GM12891 (cell line): ENCODE measurements at regions not wholly inside any gene's neighbourhood (a gene's known extent, or its start where the extent isn't known, plus 50 kb on each side); places are given as distances from the start of the nearest gene placed in this dataset.

ENCODE experiments used
- POLR2A ChIP-seq: IDR thresholded peaks from 2 replicates; pipeline ENCODE4 v1.6.1; 2011; ENCODE audit warnings: low read depth, low read length, control low read depth
- POU2F2 ChIP-seq: IDR thresholded peaks from 2 replicates; pipeline ENCODE4 v1.6.1; 2011; ENCODE audit warnings: low read depth, mild to moderate bottlenecking, control low read depth, low read length, moderate library complexity

GRCh38 chr5:17802256-17802655 lies 168.0 kb downstream of the TAF11L14 start:
- TF ChIP-seq POU2F2 (no peak), POLR2A (no peak)
